ENCODE measurements at regions not wholly inside any gene's neighbourhood (a gene's known extent, or its start where the extent isn't known, plus 50 kb on each side); places are given as distances from the start of the nearest gene placed in this dataset.

GRCh38 chr20:39654171-39654570, 692.0 kb downstream of the DHX35 start:
- Histone ChIP-seq H3K36me3 (ENCODE audit: low read depth) (no peaks in the 10 kb centered on the region), H3K9me2 (ENCODE audit: insufficient read depth) (no peaks in the 10 kb centered on the region), H3K79me2 (ENCODE audit: insufficient read depth) (no peaks in the 10 kb centered on the region), H3K4me2 (ENCODE audit: unreplicated experiment) (no peak overlapping the region), H2AFZ (no peak overlapping the region), H3F3A (ENCODE audit: insufficient read depth) (no peaks in the 10 kb centered on the region), H3K9me3 (ENCODE audit: low read depth) (no peaks in the 10 kb centered on the region), H3K27ac (no peak overlapping the region), H3K27me3 (replicated peaks; ENCODE audit: insufficient read depth) (no peaks in the 10 kb centered on the region), H4K20me1 (ENCODE audit: insufficient read depth) (no peaks in the 10 kb centered on the region), H3K9ac (no peak overlapping the region), H3K4me1 (ENCODE audit: insufficient read depth) (no peaks in the 10 kb centered on the region), H3K4me3 (no peak overlapping the region)
- 42% methylated on average over 4 of the region's 4 CpGs for WGBS, 2 experiments (ENCODE audit: low coverage in 1 of 2, low lambda C conversion rate in 2 of 2, missing lambda C conversion rate in 2 of 2)
- TF ChIP-seq EZH2phosphoT487 (IDR thresholded peaks at IDR 0.05; ENCODE audit: insufficient read depth, low read depth) (no peak), EZH2 (IDR thresholded peaks at IDR 0.05; ENCODE audit: insufficient read depth, poor library complexity, severe bottlenecking) (no peak)
- no peak for DNase-seq
- in situ Hi-C loops (cut with MboI), result no loop called here

DNA sequence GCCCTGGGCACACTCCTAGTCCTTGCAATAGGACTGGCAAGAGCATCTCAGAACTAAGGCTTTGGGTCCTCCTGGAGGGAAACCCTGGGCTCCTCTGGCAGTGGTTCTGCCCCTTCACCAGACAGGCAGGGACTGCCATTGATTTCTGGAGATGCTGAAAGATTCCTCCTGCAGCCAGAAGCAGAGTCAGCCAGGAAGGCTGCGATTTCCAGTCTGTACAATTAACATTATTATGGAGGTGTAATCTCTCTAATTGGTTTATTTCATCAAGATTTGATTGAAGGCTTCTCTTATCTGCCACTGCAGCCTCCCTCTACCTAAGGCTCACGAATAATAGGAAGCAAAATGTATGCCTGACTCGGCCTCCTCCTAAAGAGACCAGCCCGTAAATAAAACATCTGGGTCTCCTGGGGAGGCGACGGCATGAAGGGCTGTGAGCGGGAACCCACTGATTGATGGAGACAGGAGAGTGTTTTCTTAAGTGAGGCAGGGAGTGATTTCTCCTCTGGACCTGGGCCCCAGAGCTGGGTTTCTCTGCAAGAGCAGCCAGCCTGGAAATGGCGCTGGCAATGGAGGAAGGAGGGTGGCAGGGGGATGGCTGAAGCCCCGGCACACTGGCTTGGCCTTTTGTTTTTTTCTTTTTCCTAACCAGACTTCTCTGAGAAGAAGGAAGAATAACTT, 689.6 kb downstream of the DHX35 start:
- H3K27me3 ChIP-seq (replicated peaks; ENCODE audit: insufficient read depth), result no peaks in the 10 kb centered on the region
- 67 to 75% methylated on average over 9 of the region's 9 CpGs for WGBS, 2 experiments (ENCODE audit: low coverage in 1 of 2, low lambda C conversion rate in 2 of 2, missing lambda C conversion rate in 2 of 2)
- no peaks in the 10 kb centered on the region for H3F3A ChIP-seq (ENCODE audit: insufficient read depth)
- no peak overlapping the region for H3K4me3 ChIP-seq
- no peak overlapping the region for H3K9ac ChIP-seq
- H3K4me2 ChIP-seq (ENCODE audit: unreplicated experiment), result no peak overlapping the region
- no peak overlapping the region for H2AFZ ChIP-seq
- no peaks in the 10 kb centered on the region for H3K36me3 ChIP-seq (ENCODE audit: low read depth)
- no peaks in the 10 kb centered on the region for H3K79me2 ChIP-seq (ENCODE audit: insufficient read depth)
- TF ChIP-seq EZH2phosphoT487 (IDR thresholded peaks at IDR 0.05; ENCODE audit: insufficient read depth, low read depth) (no peak), EZH2 (IDR thresholded peaks at IDR 0.05; ENCODE audit: insufficient read depth, poor library complexity, severe bottlenecking) (no peak)
- in situ Hi-C loops (cut with MboI), result no loop called here
- no peaks in the 10 kb centered on the region for H3K9me2 ChIP-seq (ENCODE audit: insufficient read depth)
- H4K20me1 ChIP-seq (ENCODE audit: insufficient read depth), result no peaks in the 10 kb centered on the region
- DNase-seq, result no peak
- H3K4me1 ChIP-seq (ENCODE audit: insufficient read depth), result no peaks in the 10 kb centered on the region
- H3K9me3 ChIP-seq (ENCODE audit: low read depth), result no peaks in the 10 kb centered on the region
- H3K27ac ChIP-seq, result no peak overlapping the region

DNA sequence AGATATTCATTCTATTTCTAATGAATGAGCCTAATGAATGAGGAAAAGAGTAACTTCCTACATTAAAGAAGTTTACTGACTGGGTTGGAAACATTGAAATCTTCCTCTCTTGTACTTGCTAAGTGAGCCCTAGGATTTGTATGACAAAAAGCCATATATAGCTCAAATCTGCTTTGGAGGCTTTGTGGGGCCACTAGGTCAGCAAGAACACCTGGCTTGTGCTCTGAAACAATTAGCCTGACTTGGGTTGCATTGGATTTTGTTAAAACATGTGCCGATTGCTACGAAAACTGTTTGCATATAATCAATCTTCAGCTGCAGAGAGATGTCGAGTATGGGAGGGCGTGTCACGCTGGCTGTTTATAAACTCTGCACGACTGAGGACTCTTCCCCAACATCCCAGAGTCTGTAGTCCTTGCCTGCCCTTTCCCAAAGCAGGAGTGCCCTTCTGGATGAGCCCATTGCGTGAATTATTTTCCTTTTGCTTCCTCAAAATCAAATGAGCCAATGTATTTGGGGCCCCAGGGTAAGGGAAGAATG, 684.8 kb downstream of the DHX35 start:
- no peak overlapping the region for H2AFZ ChIP-seq
- no peak for TF ChIP-seq EZH2phosphoT487 (IDR thresholded peaks at IDR 0.05; ENCODE audit: insufficient read depth, low read depth)
- no peak for TF ChIP-seq EZH2 (IDR thresholded peaks at IDR 0.05; ENCODE audit: insufficient read depth, poor library complexity, severe bottlenecking)
- H4K20me1 ChIP-seq (ENCODE audit: insufficient read depth), result no peaks in the 10 kb centered on the region
- in situ Hi-C loops (cut with MboI), result no loop called here
- no peak for DNase-seq
- H3K4me3 ChIP-seq, result no peak overlapping the region
- no peaks in the 10 kb centered on the region for H3K27me3 ChIP-seq (replicated peaks; ENCODE audit: insufficient read depth)
- no peaks in the 10 kb centered on the region for H3K4me1 ChIP-seq (ENCODE audit: insufficient read depth)
- no peak overlapping the region for H3K27ac ChIP-seq
- no peak overlapping the region for H3K4me2 ChIP-seq (ENCODE audit: unreplicated experiment)
- H3F3A ChIP-seq (ENCODE audit: insufficient read depth), result no peaks in the 10 kb centered on the region
- H3K79me2 ChIP-seq (ENCODE audit: insufficient read depth), result no peaks in the 10 kb centered on the region
- no peaks in the 10 kb centered on the region for H3K9me3 ChIP-seq (ENCODE audit: low read depth)
- WGBS, 2 experiments (ENCODE audit: low coverage in 1 of 2, low lambda C conversion rate in 2 of 2, missing lambda C conversion rate in 2 of 2), result 54 to 74% methylated on average over 7 of the region's 7 CpGs
- no peak overlapping the region for H3K9ac ChIP-seq
- H3K9me2 ChIP-seq (ENCODE audit: insufficient read depth), result no peaks in the 10 kb centered on the region
- no peaks in the 10 kb centered on the region for H3K36me3 ChIP-seq (ENCODE audit: low read depth)

DNA sequence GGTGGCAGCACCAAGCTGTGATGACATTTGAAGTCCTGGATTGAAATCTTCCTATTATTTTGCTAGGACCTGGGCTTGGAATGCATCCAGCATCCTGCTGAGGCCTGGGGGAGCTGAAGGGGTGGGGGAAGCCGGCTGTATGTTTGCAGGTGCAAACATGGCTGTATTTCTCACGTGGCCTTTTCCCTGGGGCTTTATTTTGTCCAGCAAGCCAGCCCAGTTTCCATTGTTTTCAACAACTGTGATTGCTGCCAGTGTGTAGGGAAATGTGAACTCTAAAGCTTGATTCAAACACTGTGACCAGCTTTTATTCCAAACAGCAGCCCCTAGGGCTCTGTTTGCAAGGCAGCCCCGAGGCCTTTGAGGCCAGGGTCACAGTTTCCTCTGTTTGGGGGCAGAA, 683.0 kb downstream of the DHX35 start:
- H3K4me3 ChIP-seq, result no peak overlapping the region
- H3K4me1 ChIP-seq (ENCODE audit: insufficient read depth), result no peaks in the 10 kb centered on the region
- no peaks in the 10 kb centered on the region for H3F3A ChIP-seq (ENCODE audit: insufficient read depth)
- no peaks in the 10 kb centered on the region for H4K20me1 ChIP-seq (ENCODE audit: insufficient read depth)
- H3K79me2 ChIP-seq (ENCODE audit: insufficient read depth), result no peaks in the 10 kb centered on the region
- H3K9me3 ChIP-seq (ENCODE audit: low read depth), result no peaks in the 10 kb centered on the region
- no peak for TF ChIP-seq EZH2 (IDR thresholded peaks at IDR 0.05; ENCODE audit: insufficient read depth, poor library complexity, severe bottlenecking)
- TF ChIP-seq EZH2phosphoT487 (IDR thresholded peaks at IDR 0.05; ENCODE audit: insufficient read depth, low read depth), result no peak
- no peak overlapping the region for H3K4me2 ChIP-seq (ENCODE audit: unreplicated experiment)
- H3K27me3 ChIP-seq (replicated peaks; ENCODE audit: insufficient read depth), result no peaks in the 10 kb centered on the region
- no peak overlapping the region for H3K27ac ChIP-seq
- WGBS, 2 experiments (ENCODE audit: low coverage in 1 of 2, low lambda C conversion rate in 2 of 2, missing lambda C conversion rate in 2 of 2), result 30 to 38% methylated on average over 3 of the region's 3 CpGs
- no peak overlapping the region for H3K9ac ChIP-seq
- no peaks in the 10 kb centered on the region for H3K9me2 ChIP-seq (ENCODE audit: insufficient read depth)
- no peaks in the 10 kb centered on the region for H3K36me3 ChIP-seq (ENCODE audit: low read depth)
- in situ Hi-C loops (cut with MboI), result no loop called here
- no peak for DNase-seq
- H2AFZ ChIP-seq, result no peak overlapping the region
